GM21447 (cell line): ENCODE measurements at regions not wholly inside any gene's neighbourhood (a gene's known extent, or its start where the extent isn't known, plus 50 kb on each side); places are given as distances from the start of the nearest gene placed in this dataset.
"Not testable (repeated sequence)": the region's sequence is repeated elsewhere in the genome, so short reads cannot be mapped to it uniquely, and the experiment has no call there.

ENCODE experiments used
- ATAC-seq: cut with Tn5 transposase; IDR thresholded peaks from one replicate; pipeline ENCODE4 v1.9.1; 2021; ENCODE audit not compliant: unreplicated experiment

GRCh38 chr7:13262929-13263530 lies 575.6 kb downstream of the ARL4A start:
- ATAC-seq = no peak

- no peak for ATAC-seq
Measured at GRCh38 chr7:13265271-13265670, 577.8 kb downstream of the ARL4A start.

GRCh38 chr7:13274205-13274604 lies 586.8 kb downstream of the ARL4A start:
- ATAC-seq = not testable (repeated sequence)

GRCh38 chr7:13276977-13277376 lies 589.5 kb downstream of the ARL4A start:
- no peak for ATAC-seq

GRCh38 chr7:13278020-13278419 lies 590.6 kb downstream of the ARL4A start:
- ATAC-seq = no peak

GRCh38 chr7:13279854-13280435 lies 592.5 kb downstream of the ARL4A start:
- no peak for ATAC-seq

GRCh38 chr7:13282377-13282980 lies 595.0 kb downstream of the ARL4A start:
- ATAC-seq = no peak

GRCh38 chr7:13286916-13287315 lies 599.5 kb downstream of the ARL4A start:
- ATAC-seq = no peak

GRCh38 chr7:13288516-13288915 lies 601.1 kb downstream of the ARL4A start:
- ATAC-seq = no peak

GRCh38 chr7:13290975-13291374 lies 603.5 kb downstream of the ARL4A start:
- ATAC-seq = no peak

GRCh38 chr7:13293264-13294002 lies 606.0 kb downstream of the ARL4A start:
- no peak for ATAC-seq

GRCh38 chr7:13307040-13307439 lies 619.6 kb downstream of the ARL4A start:
- no peak for ATAC-seq

- ATAC-seq = no peak
Measured at GRCh38 chr7:13308423-13308822, 621.0 kb downstream of the ARL4A start.

- ATAC-seq = no peak
Measured at GRCh38 chr7:13309535-13309934, 622.1 kb downstream of the ARL4A start.

- no peak for ATAC-seq
Measured at GRCh38 chr7:13312307-13312706, 624.9 kb downstream of the ARL4A start.

GRCh38 chr7:13320333-13320732 lies 632.9 kb downstream of the ARL4A start:
- ATAC-seq = no peak

GRCh38 chr7:13321316-13321715 lies 633.9 kb downstream of the ARL4A start:
- ATAC-seq = no peak

GRCh38 chr7:13322126-13322525 lies 634.7 kb downstream of the ARL4A start:
- ATAC-seq = no peak

GRCh38 chr7:13327669-13328068 lies 640.2 kb downstream of the ARL4A start:
- no peak for ATAC-seq

- ATAC-seq = no peak
Measured at GRCh38 chr7:13333371-13333770, 645.9 kb downstream of the ARL4A start.

- ATAC-seq = no peak
Measured at GRCh38 chr7:13336227-13336626, 648.8 kb downstream of the ARL4A start.

GRCh38 chr7:13352677-13353076 lies 636.8 kb downstream of the ETV1 start:
- no peak for ATAC-seq
